H9 (cell line): ENCODE measurements at regions not wholly inside any gene's neighbourhood (a gene's known extent, or its start where the extent isn't known, plus 50 kb on each side); places are given as distances from the start of the nearest gene placed in this dataset.

ENCODE experiments used
- DNase-seq: peaks from one replicate; pipeline ENCODE4 v3.0.0-alpha.2; 2017
- H2AFZ ChIP-seq: one replicate; pipeline ENCODE4 v1.6.1; 2013; ENCODE audit warnings: mild to moderate bottlenecking, low read length, control low read depth, moderate library complexity
- H2AK5ac ChIP-seq: 2 replicates; pipeline ENCODE4 v1.6.1; 2013; ENCODE audit warnings: low read length, control low read depth, mixed read lengths; ENCODE audit not compliant: insufficient read length
- H2BK120ac ChIP-seq: one replicate; pipeline ENCODE4 v1.6.1; 2013; ENCODE audit warnings: low read depth, mild to moderate bottlenecking, low read length, control low read depth, inconsistent platforms; ENCODE audit not compliant: poor library complexity, severe bottlenecking
- H2BK12ac ChIP-seq: 2 replicates; pipeline ENCODE4 v1.6.1; 2013; ENCODE audit warnings: low read length, control low read depth, mixed read lengths, low read depth; ENCODE audit not compliant: insufficient read length
- H2BK15ac ChIP-seq: 2 replicates; pipeline ENCODE4 v1.6.1; 2013; ENCODE audit warnings: low read depth, low read length, control low read depth
- H2BK20ac ChIP-seq: one replicate; pipeline ENCODE4 v1.6.1; 2013; ENCODE audit warnings: low read depth, mild to moderate bottlenecking, low read length, control low read depth, inconsistent platforms; ENCODE audit not compliant: poor library complexity, severe bottlenecking
- H2BK5ac ChIP-seq: 2 replicates; pipeline ENCODE4 v1.6.1; 2013; ENCODE audit warnings: low read length, control low read depth, mixed read lengths; ENCODE audit not compliant: insufficient read length
- H3K14ac ChIP-seq: 2 replicates; pipeline ENCODE4 v1.6.1; 2013; ENCODE audit warnings: low read length, control low read depth; ENCODE audit not compliant: insufficient read depth
- H3K18ac ChIP-seq: 2 replicates; pipeline ENCODE4 v1.6.1; 2013; ENCODE audit warnings: low read depth, mild to moderate bottlenecking, mixed read lengths, low read length, control low read depth; ENCODE audit not compliant: insufficient read length
- H3K23ac ChIP-seq: 2 replicates; pipeline ENCODE4 v1.6.1; 2013; ENCODE audit warnings: low read length, control low read depth, mixed read lengths, low read depth; ENCODE audit not compliant: insufficient read length
- H3K23me2 ChIP-seq: 2 replicates; pipeline ENCODE4 v1.6.1; 2013; ENCODE audit warnings: low read depth, mild to moderate bottlenecking, mixed read lengths, low read length, control low read depth; ENCODE audit not compliant: insufficient read length, poor library complexity, severe bottlenecking
- H3K27ac ChIP-seq: 2 replicates; pipeline ENCODE4 v1.5.1; 2013; ENCODE audit warnings: low read length, control low read depth, mixed read lengths, low read depth; ENCODE audit not compliant: insufficient read length
- H3K27me3 ChIP-seq: 2 replicates; pipeline ENCODE4 v1.6.1; 2013; ENCODE audit warnings: low read length, control low read depth, inconsistent platforms; ENCODE audit not compliant: insufficient read depth
- H3K4ac ChIP-seq: 2 replicates; pipeline ENCODE4 v1.6.1; 2013; ENCODE audit warnings: low read depth, mild to moderate bottlenecking, control low read depth, inconsistent platforms, low read length, moderate library complexity
- H3K4me1 ChIP-seq: 2 replicates; pipeline ENCODE4 v1.6.1; 2013; ENCODE audit warnings: low read length, control low read depth, inconsistent platforms; ENCODE audit not compliant: insufficient read depth
- H3K4me2 ChIP-seq: 2 replicates; pipeline ENCODE4 v1.6.1; 2013; ENCODE audit warnings: low read length, control low read depth, mixed read lengths; ENCODE audit not compliant: insufficient read length, insufficient read depth
- H3K56ac ChIP-seq: 2 replicates; pipeline ENCODE4 v1.6.1; 2013; ENCODE audit warnings: low read depth, mild to moderate bottlenecking, mixed read lengths, low read length, control low read depth; ENCODE audit not compliant: insufficient read length
- H3K79me1 ChIP-seq: 2 replicates; pipeline ENCODE4 v1.6.1; 2013; ENCODE audit warnings: low read depth, mild to moderate bottlenecking, moderate library complexity, low read length, control low read depth, inconsistent platforms; ENCODE audit not compliant: insufficient read depth, poor library complexity, severe bottlenecking
- H3K79me2 ChIP-seq: 2 replicates; pipeline ENCODE4 v1.6.1; 2013; ENCODE audit warnings: low read length, control low read depth, inconsistent platforms; ENCODE audit not compliant: insufficient read depth
- H3K9ac ChIP-seq: 2 replicates; pipeline ENCODE4 v1.6.1; 2013; ENCODE audit warnings: low read length, control low read depth, mixed read lengths; ENCODE audit not compliant: insufficient read length; ENCODE audit errors: extremely low read depth
- H3K9me3 ChIP-seq: one replicate; pipeline ENCODE4 v1.6.1; 2013; ENCODE audit warnings: low read depth, low read length, inconsistent platforms; ENCODE audit not compliant: control insufficient read depth
- H3T11ph ChIP-seq: one replicate; pipeline ENCODE4 v1.6.1; 2013; ENCODE audit warnings: mild to moderate bottlenecking, low read length, control low read depth, inconsistent platforms
- H4K20me1 ChIP-seq: one replicate; pipeline ENCODE4 v1.6.1; 2013; ENCODE audit not compliant: control insufficient read depth, insufficient read length, insufficient read depth
- H4K5ac ChIP-seq: 2 replicates; pipeline ENCODE4 v1.6.1; 2013; ENCODE audit warnings: low read depth, mild to moderate bottlenecking, mixed read lengths, low read length, control low read depth; ENCODE audit not compliant: insufficient read length
- H4K8ac ChIP-seq: replicated peaks from 2 replicates; pipeline ENCODE4 v1.6.1; 2013; ENCODE audit warnings: low read length, control low read depth, mixed read lengths, low read depth; ENCODE audit not compliant: insufficient read length
- H4K91ac ChIP-seq: 2 replicates; pipeline ENCODE4 v1.6.1; 2013; ENCODE audit warnings: low read depth, mild to moderate bottlenecking, moderate library complexity, mixed read lengths, low read length, control low read depth; ENCODE audit not compliant: insufficient read length
- H3K27ac Mint-ChIP-seq, 3 experiments: 2 replicates in 2 of 3; 3 replicates in 1 of 3; pipeline ENCODE4 v1.8.0; 2020 to 2021; ENCODE audit warnings: mixed read lengths in 3 of 3, mild to moderate bottlenecking in 1 of 3, moderate library complexity in 1 of 3
- H3K27me3 Mint-ChIP-seq: 2 replicates; pipeline ENCODE4 v1.8.0; 2021; ENCODE audit warnings: low read depth, mild to moderate bottlenecking, moderate library complexity, mixed read lengths
- H3K36me3 Mint-ChIP-seq, 3 experiments: 2 replicates in 2 of 3; 3 replicates in 1 of 3; pipeline ENCODE4 v1.8.0; 2020 to 2021; ENCODE audit warnings: low read depth in 3 of 3, mixed read lengths in 3 of 3; ENCODE audit not compliant: insufficient read depth in 1 of 3
- H3K4me1 Mint-ChIP-seq, 2 experiments: 2 replicates each; pipeline ENCODE4 v1.8.0; 2020; ENCODE audit warnings: mixed read lengths in 2 of 2
- H3K4me3 Mint-ChIP-seq, 2 experiments: 2 replicates in 1 of 2; 3 replicates in 1 of 2; pipeline ENCODE4 v1.8.0; 2020 to 2021; ENCODE audit warnings: mild to moderate bottlenecking in 2 of 2, mixed read lengths in 2 of 2, moderate library complexity in 1 of 2
- H3K9me3 Mint-ChIP-seq, 2 experiments: 2 replicates in 1 of 2; 3 replicates in 1 of 2; pipeline ENCODE4 v1.8.0; 2020; ENCODE audit warnings: mild to moderate bottlenecking in 2 of 2, mixed read lengths in 2 of 2, moderate library complexity in 1 of 2
- CTCF ChIP-seq: fragments of 200-600 bp; sonication (generic); conservative IDR thresholded peaks from 3 replicates; pipeline ENCODE4 v1.8.0; 2021; ENCODE audit warnings: antibody characterized with exemption, mild to moderate bottlenecking
- WGBS: extraction: QIAGEN DNeasy Blood & Tissue Kit; methylation state at CpG from one replicate; pipeline ENCODE4 v1.1.7; 2013; ENCODE audit warnings: missing lambda C conversion rate, low lambda C conversion rate, mixed read lengths; ENCODE audit not compliant: insufficient read length; ENCODE audit errors: extremely low coverage; 5-methylcytosine and 5-hydroxymethylcytosine counted together

GRCh38 chr3:55164876-55165275 is 237.0 kb upstream of the LRTM1 start:
- Histone ChIP-seq H3K4ac (no peak overlapping the region), H3K27ac (no peak overlapping the region), H2BK15ac (no peak overlapping the region), H3K23ac (no peak overlapping the region), H3K27me3 (no peaks in the 10 kb centered on the region), H3K79me1 (no peaks in the 10 kb centered on the region), H3K4me2 (no peak overlapping the region), H3K4me1 (no peaks in the 10 kb centered on the region), H3K23me2 (no peaks in the 10 kb centered on the region), H2AK5ac (no peak overlapping the region), H4K20me1 (no peaks in the 10 kb centered on the region), H2AFZ (no peak overlapping the region), H2BK20ac (no peak overlapping the region), H3T11ph (no peak overlapping the region), H3K9me3 (no peaks in the 10 kb centered on the region), H4K91ac (no peak overlapping the region), H3K56ac (no peak overlapping the region), H2BK120ac (no peak overlapping the region), H3K18ac (no peak overlapping the region), H4K8ac (no peak overlapping the region), H2BK5ac (no peak overlapping the region), H3K14ac (no peak overlapping the region), H4K5ac (no peak overlapping the region), H3K79me2 (no peaks in the 10 kb centered on the region; the same call in 1 of the 2 replicates), H3K9ac (no peak overlapping the region), H2BK12ac (no peak overlapping the region)
- Mint-ChIP-seq H3K36me3 (no peaks in the 10 kb centered on the region), H3K27me3 (no peaks in the 10 kb centered on the region), H3K4me1 (peaks cover 9 to 12% of the 10 kb centered on the region in 2 experiments), H3K27ac (no peak overlapping the region), H3K4me3 (no peak overlapping the region), H3K9me3 (no peaks in the 10 kb centered on the region; a peak in 1 of 5 replicates)
- WGBS: no CpG with 5 or more reads among the region's 1 CpG
- no peak for DNase-seq
- TF ChIP-seq CTCF: no peak
